LNCAP (cell line): ENCODE measurements at regions not wholly inside any gene's neighbourhood (a gene's known extent, or its start where the extent isn't known, plus 50 kb on each side); places are given as distances from the start of the nearest gene placed in this dataset.

Experiments
- CTCF ChIP-seq: fragments of 450-650 bp; IDR thresholded peaks from 2 replicates; pipeline ENCODE4 v1.5.1; 2017; ENCODE audit warnings: mild to moderate bottlenecking

DNA sequence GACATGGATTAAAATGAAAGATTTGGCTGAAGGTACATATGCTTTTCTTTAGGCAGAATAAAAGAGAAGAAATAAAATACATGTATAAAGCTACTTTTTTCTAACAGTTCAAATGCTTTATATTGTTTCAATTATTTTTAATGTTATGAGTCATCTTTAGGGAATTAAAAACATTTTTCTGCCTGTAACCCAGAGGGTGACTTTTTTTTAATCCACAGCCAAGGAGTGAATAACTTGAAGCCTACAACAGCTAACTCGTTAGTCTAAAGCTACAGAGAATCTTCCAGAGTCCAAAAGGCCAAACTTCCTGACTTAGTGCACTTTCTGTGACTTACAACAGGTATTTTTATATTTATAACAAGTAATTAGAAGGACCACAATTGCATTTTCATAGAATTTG is 151.6 kb downstream of the SEC23A start:
- TF ChIP-seq CTCF = no peak

- TF ChIP-seq CTCF = no peak
These were observed 152.4 kb downstream of the SEC23A start for GRCh38 chr14:38950676-38951075.

- TF ChIP-seq CTCF = no peak
These were observed 154.5 kb downstream of the SEC23A start for GRCh38 chr14:38948576-38948975.

DNA sequence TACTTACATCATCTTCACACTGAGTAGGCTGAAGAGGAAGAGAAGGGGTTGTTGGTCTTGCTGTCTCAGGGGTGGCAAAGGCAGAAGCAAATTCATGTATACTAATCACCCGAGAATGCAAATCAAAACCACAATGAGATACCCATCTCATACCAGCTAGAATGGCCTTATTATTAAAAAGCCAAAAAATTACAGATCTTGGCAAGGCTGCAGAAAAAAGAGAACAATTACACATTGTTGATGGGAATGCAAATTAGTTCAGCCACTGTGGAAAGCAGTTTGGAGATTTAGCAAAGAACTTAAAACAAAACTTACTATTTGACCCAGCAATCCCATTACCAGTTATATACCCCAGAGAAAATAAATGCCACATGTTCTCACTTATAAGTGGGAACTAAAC is 154.9 kb downstream of the SEC23A start:
- no peak for TF ChIP-seq CTCF

- TF ChIP-seq CTCF = no peak
These were observed 155.7 kb downstream of the SEC23A start for GRCh38 chr14:38947343-38947742.

DNA sequence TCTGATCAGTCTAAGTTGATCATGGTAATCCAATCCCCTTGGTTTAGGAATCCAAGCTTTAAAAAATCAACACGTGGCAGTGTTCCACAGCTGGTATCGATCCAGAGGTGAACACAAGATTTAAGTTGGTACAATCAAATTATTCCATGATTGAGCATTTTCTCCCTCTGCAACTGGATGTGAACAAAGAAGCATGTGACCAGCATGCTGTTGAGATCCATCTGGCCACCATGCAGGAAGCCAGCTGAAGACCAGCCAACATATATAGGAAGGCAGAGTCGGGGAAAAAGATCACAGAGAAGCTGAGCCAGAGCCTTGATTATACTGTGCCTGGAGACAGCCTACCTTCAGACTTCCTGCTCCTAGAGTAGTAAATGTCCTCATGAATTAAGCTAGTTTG is 158.3 kb downstream of the SEC23A start:
- no peak for TF ChIP-seq CTCF

DNA sequence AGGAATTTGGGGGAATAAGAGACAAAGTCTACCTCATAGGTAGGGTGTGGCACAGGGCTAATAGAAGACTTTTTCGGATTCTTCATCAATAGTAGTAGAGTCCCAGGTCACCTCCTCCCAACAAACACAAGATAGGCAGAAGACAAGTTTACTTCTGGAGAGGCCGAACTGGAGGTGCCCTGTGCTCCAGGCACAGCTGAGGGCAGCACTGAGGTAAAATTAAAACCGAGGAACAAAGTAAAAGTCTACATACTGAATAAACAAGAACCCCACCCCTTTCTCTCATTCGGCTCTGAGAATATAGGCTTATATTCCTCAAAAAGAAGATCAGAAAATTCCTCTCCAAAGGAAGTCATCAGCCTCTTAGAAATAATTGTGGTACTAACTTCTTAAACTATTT is 161.5 kb downstream of the SEC23A start:
- no peak for TF ChIP-seq CTCF

DNA sequence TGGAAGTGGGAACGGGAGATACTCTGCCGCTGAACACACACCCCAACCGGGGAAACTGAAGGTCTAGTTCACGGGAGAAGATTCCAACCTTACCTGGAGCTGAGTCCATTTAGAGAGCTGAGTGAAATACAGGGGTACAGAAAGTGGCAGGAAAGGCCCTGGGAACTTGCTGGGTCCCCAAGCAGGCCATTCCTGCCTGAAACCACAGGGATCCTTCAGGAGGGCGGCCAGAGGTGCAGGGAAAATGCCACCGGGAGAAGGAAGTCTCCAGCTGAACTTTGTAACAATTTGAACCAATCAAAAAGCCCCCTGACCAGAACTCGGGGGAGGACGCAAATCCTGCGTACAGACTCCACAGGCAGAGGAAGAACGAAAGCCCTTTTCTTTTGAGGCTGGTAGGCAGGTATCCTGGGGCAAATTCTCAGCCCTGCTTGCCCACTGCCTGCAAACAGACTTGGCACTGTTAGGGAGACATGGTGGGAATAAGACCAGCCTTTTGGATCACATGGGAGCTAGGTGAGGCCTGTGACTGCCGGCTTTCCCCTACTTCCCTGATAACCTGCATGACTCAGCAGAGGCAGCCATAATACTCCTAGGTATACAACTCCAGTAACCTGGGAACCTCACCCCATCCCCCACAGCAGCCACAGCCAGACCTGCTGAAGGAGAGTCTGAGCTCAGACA is 170.9 kb downstream of the SEC23A start:
- no peak for TF ChIP-seq CTCF
